HEK293 (cell line): ENCODE measurements at regions not wholly inside any gene's neighbourhood (a gene's known extent, or its start where the extent isn't known, plus 50 kb on each side); places are given as distances from the start of the nearest gene placed in this dataset.

Experiments
- CTCF ChIA-PET: fragments of 350-600 bp; formaldehyde crosslinking; extraction: SDS; loops from one replicate; lab custom pipeline; 2021; ENCODE audit warnings: antibody characterized with exemption; lab: Yijun Ruan, JAX
- POLR2A ChIA-PET: fragments of 300-600 bp; formaldehyde crosslinking; extraction: SDS; loops from one replicate; lab custom pipeline; 2020; ENCODE audit warnings: antibody characterized with exemption, inconsistent platforms; lab: Yijun Ruan, JAX
- H3K27ac ChIP-seq: fragments of 200-500 bp; sonication (Bioruptor generic); 2 replicates; pipeline ENCODE4 v1.5.1; 2014; ENCODE audit warnings: low read depth, low read length, control low read depth, inconsistent platforms; ENCODE audit errors: extremely low read depth
- H3K36me3 ChIP-seq, 2 experiments: fragments of 200-500 bp in 1 of 2; sonication (Bioruptor generic) in 1 of 2; 1 replicate in 1 of 2; 2 replicates in 1 of 2; pipeline ENCODE4 v1.5.1; 2014 to 2017; ENCODE audit warnings: inconsistent platforms in 2 of 2, low read length in 2 of 2; ENCODE audit not compliant: control insufficient read depth in 2 of 2, insufficient read depth in 1 of 2
- H3K4me1 ChIP-seq: fragments of 200-500 bp; sonication (Bioruptor generic); 2 replicates; pipeline ENCODE4 v1.5.1; 2014; ENCODE audit warnings: mild to moderate bottlenecking, low read length, inconsistent platforms; ENCODE audit not compliant: control insufficient read depth, insufficient read depth
- H3K4me3 ChIP-seq: 2 replicates; pipeline ENCODE4 v1.5.1; 2011; ENCODE audit warnings: low read depth, mild to moderate bottlenecking, control low read depth, low read length, moderate library complexity
- H3K9me3 ChIP-seq: fragments of 200-500 bp; sonication (Bioruptor generic); 2 replicates; pipeline ENCODE4 v1.5.1; 2014; ENCODE audit warnings: low read depth, low read length, inconsistent platforms; ENCODE audit not compliant: control insufficient read depth, insufficient read depth
- HOXD13 ChIP-seq: sonication (generic); formaldehyde crosslinking; IDR thresholded peaks from 2 replicates; pipeline ENCODE4 v1.8.0; 2022; ENCODE audit warnings: missing genetic modification reagents, borderline replicate concordance
- MEIS1 ChIP-seq: sonication (generic); formaldehyde crosslinking; IDR thresholded peaks from 2 replicates; pipeline ENCODE4 v1.8.1; 2022; ENCODE audit warnings: missing genetic modification reagents, mild to moderate bottlenecking, borderline replicate concordance
- TCF7L2 ChIP-seq: IDR thresholded peaks from 2 replicates; pipeline ENCODE4 v1.6.1; 2011; ENCODE audit warnings: low read depth, mild to moderate bottlenecking, inconsistent platforms, low read length, moderate library complexity, borderline replicate concordance
- ZFP3 ChIP-seq: fragments of 450-650 bp; formaldehyde crosslinking; IDR thresholded peaks from 2 replicates; pipeline ENCODE4 v1.5.1; 2016; ENCODE audit warnings: low read depth, missing biosample characterization, missing genetic modification characterization
- ZNF10 ChIP-seq: fragments of 450-650 bp; formaldehyde crosslinking; IDR thresholded peaks from 2 replicates; pipeline ENCODE4 v1.5.1; 2017; ENCODE audit warnings: missing biosample characterization, missing genetic modification characterization
- ZNF121 ChIP-seq: fragments of 450-650 bp; formaldehyde crosslinking; IDR thresholded peaks from 2 replicates; pipeline ENCODE4 v1.5.1; 2016; ENCODE audit warnings: missing biosample characterization, missing genetic modification characterization
- ZNF146 ChIP-seq: fragments of 450-650 bp; formaldehyde crosslinking; IDR thresholded peaks from 2 replicates; pipeline ENCODE4 v1.5.1; 2016; ENCODE audit warnings: missing biosample characterization, missing genetic modification characterization
- ZNF202 ChIP-seq: fragments of 450-650 bp; formaldehyde crosslinking; IDR thresholded peaks from 2 replicates; pipeline ENCODE4 v1.5.1; 2016; ENCODE audit warnings: missing biosample characterization, missing genetic modification characterization, borderline replicate concordance
- ZNF248 ChIP-seq: fragments of 450-650 bp; formaldehyde crosslinking; IDR thresholded peaks from 2 replicates; pipeline ENCODE4 v1.5.1; 2017; ENCODE audit warnings: missing biosample characterization, missing genetic modification characterization
- ZNF423 ChIP-seq: fragments of 450-650 bp; formaldehyde crosslinking; IDR thresholded peaks from 2 replicates; pipeline ENCODE4 v1.5.1; 2016; ENCODE audit warnings: missing biosample characterization, missing genetic modification characterization
- ZNF449 ChIP-seq: fragments of 450-650 bp; formaldehyde crosslinking; IDR thresholded peaks from 2 replicates; pipeline ENCODE4 v1.5.1; 2017; ENCODE audit warnings: missing biosample characterization, mild to moderate bottlenecking, missing genetic modification characterization, moderate library complexity
- ZNF571 ChIP-seq: fragments of 450-650 bp; formaldehyde crosslinking; IDR thresholded peaks from 2 replicates; pipeline ENCODE4 v1.5.0; 2017; ENCODE audit warnings: missing biosample characterization, missing genetic modification characterization
- ZNF585B ChIP-seq: fragments of 450-650 bp; formaldehyde crosslinking; IDR thresholded peaks from 2 replicates; pipeline ENCODE4 v1.5.1; 2016; ENCODE audit warnings: missing biosample characterization, missing genetic modification characterization
- ZNF600 ChIP-seq: fragments of 450-650 bp; formaldehyde crosslinking; IDR thresholded peaks from 2 replicates; pipeline ENCODE4 v1.5.1; 2016; ENCODE audit warnings: missing biosample characterization, missing genetic modification characterization
- ZNF621 ChIP-seq: fragments of 450-650 bp; formaldehyde crosslinking; IDR thresholded peaks from 2 replicates; pipeline ENCODE4 v1.5.1; 2017; ENCODE audit warnings: missing biosample characterization, missing genetic modification characterization
- TF ChIP-seq, protein P1 (sequence below): fragments of 450-650 bp; formaldehyde crosslinking; IDR thresholded peaks from 2 replicates; pipeline ENCODE4 v1.5.1; 2016; ENCODE audit warnings: missing biosample characterization, missing genetic modification characterization
- TF ChIP-seq, protein P2 (sequence below): fragments of 450-650 bp; formaldehyde crosslinking; IDR thresholded peaks from 2 replicates; pipeline ENCODE4 v1.5.1; 2016; ENCODE audit warnings: missing biosample characterization, missing genetic modification characterization
- TF ChIP-seq, protein P3 (sequence below): fragments of 450-650 bp; formaldehyde crosslinking; IDR thresholded peaks from 2 replicates; pipeline ENCODE4 v1.5.1; 2016; ENCODE audit warnings: missing biosample characterization, missing genetic modification characterization
- TF ChIP-seq, protein P4 (sequence below): fragments of 450-650 bp; formaldehyde crosslinking; IDR thresholded peaks from 2 replicates; pipeline ENCODE4 v1.5.1; 2017; ENCODE audit warnings: missing biosample characterization, missing genetic modification characterization

DNA sequence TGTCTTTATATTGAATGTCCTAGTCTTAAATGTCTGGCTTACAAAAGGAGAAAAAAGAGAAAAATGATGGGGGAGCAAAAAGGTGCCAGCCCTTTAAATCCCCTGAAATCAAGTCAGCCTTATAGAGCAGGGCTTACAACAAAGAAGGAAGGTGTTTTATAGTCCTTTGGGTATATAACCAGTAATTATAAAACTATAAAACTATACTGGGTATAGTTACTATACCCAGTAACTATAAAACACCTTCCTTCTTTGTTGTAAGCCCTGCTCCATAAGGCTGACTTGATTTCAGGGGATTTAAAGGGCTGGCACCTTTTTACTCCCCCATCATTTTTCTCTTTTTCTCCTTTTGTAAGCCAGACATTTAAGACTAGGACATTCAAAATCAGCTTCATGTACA is 598.0 kb upstream of the SEMA6D start:
- TF ChIP-seq TCF7L2 = no peak
- TF ChIP-seq ZNF121 (tag by site-specific recombination) = no peak
- TF ChIP-seq ZNF202 (tag by site-specific recombination) = no peak
- no peak for TF ChIP-seq ZNF585B (tag by site-specific recombination)
- TF ChIP-seq HOXD13 (CRISPR knock-in tag) = no peak
- TF ChIP-seq ZNF449 (tag by site-specific recombination) = no peak
- TF ChIP-seq ZNF10 = no peak
- TF ChIP-seq MEIS1 = no peak
- TF ChIP-seq, protein P1, sequence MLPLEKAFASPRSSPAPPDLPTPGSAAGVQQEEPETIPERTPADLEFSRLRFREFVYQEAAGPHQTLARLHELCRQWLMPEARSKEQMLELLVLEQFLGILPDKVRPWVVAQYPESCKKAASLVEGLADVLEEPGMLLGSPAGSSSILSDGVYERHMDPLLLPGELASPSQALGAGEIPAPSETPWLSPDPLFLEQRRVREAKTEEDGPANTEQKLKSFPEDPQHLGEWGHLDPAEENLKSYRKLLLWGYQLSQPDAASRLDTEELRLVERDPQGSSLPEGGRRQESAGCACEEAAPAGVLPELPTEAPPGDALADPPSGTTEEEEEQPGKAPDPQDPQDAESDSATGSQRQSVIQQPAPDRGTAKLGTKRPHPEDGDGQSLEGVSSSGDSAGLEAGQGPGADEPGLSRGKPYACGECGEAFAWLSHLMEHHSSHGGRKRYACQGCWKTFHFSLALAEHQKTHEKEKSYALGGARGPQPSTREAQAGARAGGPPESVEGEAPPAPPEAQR (tag by site-specific recombination) = no peak
- no peak for TF ChIP-seq ZNF423 (tag by site-specific recombination)
- TF ChIP-seq, protein P2, sequence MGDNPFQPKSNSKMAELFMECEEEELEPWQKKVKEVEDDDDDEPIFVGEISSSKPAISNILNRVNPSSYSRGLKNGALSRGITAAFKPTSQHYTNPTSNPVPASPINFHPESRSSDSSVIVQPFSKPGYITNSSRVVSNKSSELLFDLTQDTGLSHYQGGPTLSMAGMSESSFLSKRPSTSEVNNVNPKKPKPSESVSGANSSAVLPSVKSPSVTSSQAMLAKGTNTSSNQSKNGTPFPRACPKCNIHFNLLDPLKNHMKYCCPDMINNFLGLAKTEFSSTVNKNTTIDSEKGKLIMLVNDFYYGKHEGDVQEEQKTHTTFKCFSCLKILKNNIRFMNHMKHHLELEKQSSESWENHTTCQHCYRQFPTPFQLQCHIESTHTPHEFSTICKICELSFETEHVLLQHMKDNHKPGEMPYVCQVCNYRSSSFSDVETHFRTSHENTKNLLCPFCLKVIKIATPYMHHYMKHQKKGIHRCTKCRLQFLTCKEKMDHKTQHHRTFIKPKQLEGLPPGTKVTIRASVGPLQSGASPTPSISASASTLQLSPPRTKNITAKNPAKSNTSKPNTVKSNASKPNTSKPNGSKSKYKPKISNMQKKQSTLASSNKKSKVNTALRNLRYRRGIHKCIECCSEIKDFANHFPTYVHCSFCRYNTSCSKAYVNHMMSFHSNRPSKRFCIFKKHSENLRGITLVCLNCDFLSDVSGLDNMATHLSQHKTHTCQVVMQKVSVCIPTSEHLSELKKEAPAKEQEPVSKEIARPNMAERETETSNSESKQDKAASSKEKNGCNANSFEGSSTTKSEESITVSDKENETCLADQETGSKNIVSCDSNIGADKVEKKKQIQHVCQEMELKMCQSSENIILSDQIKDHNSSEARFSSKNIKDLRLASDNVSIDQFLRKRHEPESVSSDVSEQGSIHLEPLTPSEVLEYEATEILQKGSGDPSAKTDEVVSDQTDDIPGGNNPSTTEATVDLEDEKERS (tag by site-specific recombination) = no peak
- no peak for TF ChIP-seq ZNF600 (tag by site-specific recombination)
- TF ChIP-seq, protein P3, sequence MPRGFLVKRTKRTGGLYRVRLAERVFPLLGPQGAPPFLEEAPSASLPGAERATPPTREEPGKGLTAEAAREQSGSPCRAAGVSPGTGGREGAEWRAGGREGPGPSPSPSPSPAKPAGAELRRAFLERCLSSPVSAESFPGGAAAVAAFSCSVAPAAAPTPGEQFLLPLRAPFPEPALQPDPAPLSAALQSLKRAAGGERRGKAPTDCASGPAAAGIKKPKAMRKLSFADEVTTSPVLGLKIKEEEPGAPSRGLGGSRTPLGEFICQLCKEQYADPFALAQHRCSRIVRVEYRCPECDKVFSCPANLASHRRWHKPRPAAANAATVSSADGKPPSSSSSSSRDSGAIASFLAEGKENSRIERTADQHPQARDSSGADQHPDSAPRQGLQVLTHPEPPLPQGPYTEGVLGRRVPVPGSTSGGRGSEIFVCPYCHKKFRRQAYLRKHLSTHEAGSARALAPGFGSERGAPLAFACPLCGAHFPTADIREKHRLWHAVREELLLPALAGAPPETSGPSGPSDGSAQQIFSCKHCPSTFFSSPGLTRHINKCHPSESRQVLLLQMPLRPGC (tag by site-specific recombination) = no peak
- TF ChIP-seq ZNF248 (tag by site-specific recombination) = no peak
- TF ChIP-seq ZNF146 = no peak
- no peak for TF ChIP-seq ZNF571
- TF ChIP-seq ZFP3 (tag by site-specific recombination) = no peak
- TF ChIP-seq, protein P4, sequence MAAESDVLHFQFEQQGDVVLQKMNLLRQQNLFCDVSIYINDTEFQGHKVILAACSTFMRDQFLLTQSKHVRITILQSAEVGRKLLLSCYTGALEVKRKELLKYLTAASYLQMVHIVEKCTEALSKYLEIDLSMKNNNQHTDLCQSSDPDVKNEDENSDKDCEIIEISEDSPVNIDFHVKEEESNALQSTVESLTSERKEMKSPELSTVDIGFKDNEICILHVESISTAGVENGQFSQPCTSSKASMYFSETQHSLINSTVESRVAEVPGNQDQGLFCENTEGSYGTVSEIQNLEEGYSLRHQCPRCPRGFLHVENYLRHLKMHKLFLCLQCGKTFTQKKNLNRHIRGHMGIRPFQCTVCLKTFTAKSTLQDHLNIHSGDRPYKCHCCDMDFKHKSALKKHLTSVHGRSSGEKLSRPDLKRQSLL = no peak
- no peak for TF ChIP-seq ZNF621 (tag by site-specific recombination)
- no peak overlapping the region for H3K4me3 ChIP-seq
- H3K27ac ChIP-seq = no peak overlapping the region
- no peaks in the 10 kb centered on the region for H3K9me3 ChIP-seq
- POLR2A ChIA-PET = no interaction called here
- no peaks in the 10 kb centered on the region for H3K36me3 ChIP-seq
- H3K4me1 ChIP-seq = no peaks in the 10 kb centered on the region
- CTCF ChIA-PET = no interaction called here
